GM18507 (cell line): ENCODE measurements at regions not wholly inside any gene's neighbourhood (a gene's known extent, or its start where the extent isn't known, plus 50 kb on each side); places are given as distances from the start of the nearest gene placed in this dataset.
"Not testable (repeated sequence)": the region's sequence is repeated elsewhere in the genome, so short reads cannot be mapped to it uniquely, and the experiment has no call there.

Source experiments
- DNase-seq: peaks from one replicate; pipeline ENCODE4 v3.0.0; 2011; ENCODE audit warnings: low read depth; ENCODE audit not compliant: insufficient read length; ENCODE audit errors: extremely low spot score
- FAIRE-seq: peaks from 2 replicates; lab custom pipeline; 2011; peaks lifted over from hg19 to GRCh38; lab: Jason Lieb, UNC

DNA sequence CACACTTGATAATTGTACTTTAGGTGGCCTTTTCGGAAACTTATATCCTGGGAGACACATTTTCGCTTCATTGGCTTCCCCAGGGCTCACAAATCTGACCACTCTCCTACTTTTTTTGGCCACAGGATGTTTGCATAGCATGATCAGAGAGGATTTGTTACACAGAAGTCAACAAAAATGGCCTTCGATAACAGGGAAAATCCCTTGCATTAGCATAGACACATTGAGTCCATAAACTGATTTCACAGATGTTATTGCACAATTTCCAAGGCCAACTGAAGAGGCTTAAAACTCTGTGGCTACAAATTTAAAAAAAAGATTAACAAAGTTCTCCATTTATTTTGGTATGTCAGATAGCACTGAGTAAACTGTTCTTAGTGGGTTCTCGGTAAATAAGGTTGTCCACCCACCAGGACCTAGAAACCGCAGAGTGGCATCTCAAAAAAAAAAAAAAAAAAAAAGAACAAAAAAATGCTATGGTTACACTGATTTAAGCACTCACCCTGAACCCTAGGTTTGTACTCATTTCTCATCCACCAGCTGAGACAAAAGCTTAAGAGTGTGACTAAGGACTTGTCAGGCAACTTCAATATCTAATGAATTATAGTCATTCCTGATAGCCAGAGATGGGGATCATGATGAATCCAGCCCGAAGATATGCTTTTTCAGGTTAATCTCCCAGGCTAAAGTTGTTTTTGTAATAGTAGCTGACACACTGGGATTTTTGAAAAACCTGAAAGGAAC lies 188.9 kb upstream of the SYNPR start:
- DNase-seq, result no peak
- FAIRE-seq, result no peak

DNA sequence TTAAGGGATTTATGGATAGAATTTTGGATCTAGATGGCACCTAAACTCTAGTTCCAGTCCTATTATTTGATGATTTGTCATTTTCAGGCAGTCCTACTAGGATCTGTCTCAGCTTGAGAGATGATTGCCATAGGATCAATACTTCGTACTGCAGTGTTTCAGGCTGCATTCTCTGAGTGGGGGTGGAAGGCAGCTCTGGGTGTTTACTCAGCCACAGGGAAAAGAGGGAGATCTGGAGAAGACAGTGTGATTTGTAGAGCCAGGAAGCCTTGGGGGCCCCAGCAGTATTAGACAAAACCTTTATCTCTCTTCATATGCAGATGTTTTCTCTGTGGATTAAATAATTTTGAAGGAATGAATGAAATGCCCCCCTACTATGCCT lies 188.4 kb upstream of the SYNPR start:
- no peak for DNase-seq
- FAIRE-seq, result no peak

DNA sequence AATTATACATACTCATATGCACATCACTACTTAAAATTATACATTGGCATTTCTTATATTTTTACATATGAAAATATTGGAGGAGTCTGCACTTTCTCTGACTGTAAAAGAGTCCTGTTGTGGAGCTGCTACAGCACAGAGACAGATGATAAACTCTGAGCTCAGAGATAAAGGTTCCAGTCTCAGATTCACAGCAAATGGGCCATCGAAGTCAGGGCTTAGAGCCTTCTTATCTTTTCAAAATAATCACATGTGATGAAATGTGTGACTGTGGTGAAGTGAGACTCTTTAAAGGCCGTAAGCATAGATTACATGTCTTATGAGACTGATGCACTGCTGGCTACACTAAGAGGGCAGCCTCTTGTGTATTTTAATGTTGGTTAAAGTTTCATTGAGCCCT lies 187.5 kb upstream of the SYNPR start:
- DNase-seq (no peak), FAIRE-seq (no peak)

DNA sequence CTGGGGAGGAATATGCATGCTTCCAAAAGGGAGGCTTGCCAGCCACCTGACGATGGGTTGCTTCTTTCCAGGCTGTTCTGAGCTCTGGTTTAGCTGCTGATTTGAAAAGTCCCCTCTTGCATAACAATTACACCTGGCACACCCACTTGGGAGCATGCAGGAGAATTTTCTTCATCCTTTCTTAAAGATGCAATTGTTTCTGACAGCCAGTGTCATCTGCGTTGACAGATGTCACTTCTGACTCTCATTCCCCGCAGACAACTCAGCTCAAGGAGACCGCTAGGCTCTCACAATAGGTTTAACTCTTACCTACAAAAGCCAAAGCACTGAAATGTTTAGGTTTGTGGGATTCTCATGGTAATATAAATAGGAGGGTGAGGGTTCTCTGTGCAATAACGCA lies 185.6 kb upstream of the SYNPR start:
- FAIRE-seq (no peak), DNase-seq (no peak)

DNA sequence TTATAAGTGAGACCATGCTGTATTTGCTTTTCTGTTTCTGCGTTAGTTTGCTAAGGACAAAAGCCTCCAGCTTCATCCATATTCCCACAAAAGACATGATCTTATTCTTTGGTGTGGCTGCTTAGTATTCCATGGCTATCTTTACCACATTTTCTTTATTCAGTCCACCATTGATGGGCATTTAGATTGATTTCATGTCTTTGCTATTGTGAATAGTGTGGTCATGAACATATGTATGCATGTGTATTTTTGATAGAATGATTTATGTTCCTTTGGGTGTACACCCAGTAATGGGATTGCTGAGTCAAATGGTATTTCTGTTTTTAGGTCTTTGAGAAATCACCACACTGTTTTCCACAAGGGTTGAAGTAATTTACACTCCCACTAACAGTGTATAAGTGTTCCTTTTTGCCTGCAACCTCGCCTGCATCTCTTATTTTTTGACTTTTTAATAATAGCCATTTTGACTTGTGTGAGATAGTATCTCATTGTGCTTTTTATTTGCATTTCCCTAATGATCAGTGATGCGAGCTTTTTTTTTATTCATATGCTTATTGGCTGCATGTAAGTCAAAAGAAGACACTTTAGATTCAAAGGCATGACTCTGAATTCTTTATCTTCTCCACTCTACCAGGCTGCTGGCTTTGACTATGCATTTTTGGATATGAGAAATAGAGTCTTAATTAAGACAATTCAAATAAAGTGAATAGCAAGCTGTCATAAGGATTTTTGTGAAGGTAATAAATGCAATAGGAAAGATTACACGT lies 183.3 kb upstream of the SYNPR start:
- DNase-seq, result no peak
- no peak for FAIRE-seq

- no peak for FAIRE-seq
These were observed 181.7 kb upstream of the SYNPR start for GRCh38 chr3:63096248-63097058.

GRCh38 chr3:63097396-63097795 lies 180.7 kb upstream of the SYNPR start:
- no peak for DNase-seq
- no peak for FAIRE-seq

More at GRCh38 chr3:63096248-63097058, 181.7 kb upstream of the SYNPR start:
- no peak for DNase-seq

- DNase-seq (no peak), FAIRE-seq (no peak)
These were observed 161.2 kb upstream of the SYNPR start for GRCh38 chr3:63116922-63117321.

- FAIRE-seq (no peak), DNase-seq (no peak)
These were observed 154.0 kb upstream of the SYNPR start for GRCh38 chr3:63124090-63124489.

DNA sequence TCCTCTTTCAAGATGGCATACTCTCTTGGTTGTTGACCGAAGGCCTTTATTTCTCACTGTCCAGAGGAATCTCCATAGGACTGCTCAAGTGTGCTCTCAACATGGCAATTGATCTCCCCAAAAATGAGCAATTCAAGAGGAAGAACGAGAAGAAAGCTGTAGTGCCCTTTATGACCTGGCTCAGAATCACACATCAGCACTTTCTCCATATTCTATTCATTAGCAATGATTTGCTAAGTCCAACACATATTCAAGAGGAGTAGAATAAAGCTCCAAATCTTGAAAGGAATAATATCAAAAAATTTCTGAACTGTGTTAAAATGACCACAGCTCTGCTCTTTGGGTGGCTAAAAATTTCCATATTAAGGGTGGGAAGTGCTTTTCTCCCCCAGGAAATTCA lies 151.6 kb upstream of the SYNPR start:
- DNase-seq, result no peak
- FAIRE-seq, result no peak

DNA sequence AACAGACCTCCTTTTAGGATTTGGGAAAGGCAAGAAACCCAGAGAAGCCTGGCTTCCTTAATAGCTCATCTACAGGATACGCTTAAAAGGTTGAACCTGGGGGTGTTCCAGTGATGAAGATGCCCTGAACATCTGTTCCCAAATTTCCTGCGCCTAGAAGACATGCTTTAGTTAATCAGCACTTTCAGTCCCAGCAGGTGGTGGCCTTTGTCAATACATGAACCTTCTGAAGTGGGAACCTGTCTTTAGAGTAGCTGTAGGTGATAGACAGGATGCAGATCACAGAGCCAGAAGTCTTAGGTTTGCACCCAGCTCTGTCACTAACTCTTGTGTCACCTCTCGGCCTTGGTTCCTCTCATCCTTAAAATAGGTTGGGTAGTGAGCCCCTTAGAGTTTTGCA lies 149.7 kb upstream of the SYNPR start:
- DNase-seq (no peak), FAIRE-seq (no peak)

GRCh38 chr3:63130625-63131024 lies 147.5 kb upstream of the SYNPR start:
- DNase-seq (no peak), FAIRE-seq (no peak)

DNA sequence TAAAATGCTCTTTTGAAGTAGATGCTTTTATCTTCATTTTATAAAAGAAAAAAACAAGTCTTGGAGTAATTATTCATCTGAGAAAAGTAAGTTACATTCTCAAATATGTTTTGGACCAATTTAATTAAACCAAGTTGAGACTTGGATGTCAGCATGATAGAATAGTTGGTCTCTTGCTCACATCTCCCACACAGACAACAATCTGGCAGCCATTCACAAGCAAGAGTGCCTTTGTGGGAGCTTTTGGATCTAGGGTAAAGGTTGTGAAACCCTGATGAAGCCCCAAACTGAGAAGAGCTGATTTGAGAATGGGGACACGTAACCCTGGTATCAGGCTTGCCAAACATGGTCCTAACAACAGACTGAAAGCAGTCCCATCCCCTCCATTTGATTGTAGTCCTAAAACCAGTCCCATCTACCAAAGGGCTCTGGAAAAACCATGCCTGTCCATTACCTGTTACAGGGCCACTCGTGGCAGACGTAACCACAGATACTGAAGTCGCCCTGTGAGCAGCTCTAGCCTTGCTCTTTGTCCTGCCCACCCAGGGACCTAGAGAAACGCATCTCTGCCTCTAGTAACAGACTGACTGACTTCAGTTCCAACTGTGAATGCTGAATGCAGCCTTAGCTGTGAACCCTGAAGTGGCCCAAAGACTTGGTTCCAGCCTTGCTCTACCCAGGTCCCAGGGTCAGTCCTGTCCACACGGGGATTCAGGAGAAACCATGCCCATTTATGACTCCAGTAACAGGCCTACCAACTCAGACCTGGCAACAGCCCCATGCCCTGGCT lies 145.5 kb upstream of the SYNPR start:
- no peak for FAIRE-seq

GRCh38 chr3:63135367-63135766 lies 142.7 kb upstream of the SYNPR start:
- DNase-seq, result no peak
- FAIRE-seq, result no peak

More for the DNA sequence above, 145.5 kb upstream of the SYNPR start:
- no peak for DNase-seq

DNA sequence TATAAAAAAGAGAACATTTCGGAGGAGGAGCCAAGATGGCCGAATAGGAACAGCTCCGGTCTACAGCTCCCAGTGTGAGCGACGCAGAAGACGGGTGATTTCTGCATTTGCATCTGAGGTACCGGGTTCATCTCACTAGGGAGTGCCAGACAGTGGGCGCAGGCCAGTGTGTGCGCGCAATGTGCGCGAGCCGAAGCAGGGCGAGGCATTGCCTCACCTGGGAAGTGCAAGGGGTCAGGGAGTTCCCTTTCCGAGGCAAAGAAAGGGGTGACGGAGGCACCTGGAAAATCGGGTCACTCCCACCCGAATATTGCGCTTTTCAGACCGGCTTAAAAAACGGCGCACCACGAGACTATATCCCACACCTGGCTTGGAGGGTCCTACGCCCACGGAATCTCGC lies 141.9 kb upstream of the SYNPR start:
- DNase-seq, FAIRE-seq: not testable (repeated sequence)

GRCh38 chr3:63142681-63143080 lies 135.4 kb upstream of the SYNPR start:
- FAIRE-seq, result no peak

GRCh38 chr3:63146154-63146553 lies 132.0 kb upstream of the SYNPR start:
- no peak for FAIRE-seq

More at GRCh38 chr3:63142681-63143080, 135.4 kb upstream of the SYNPR start:
- no peak for DNase-seq

DNA sequence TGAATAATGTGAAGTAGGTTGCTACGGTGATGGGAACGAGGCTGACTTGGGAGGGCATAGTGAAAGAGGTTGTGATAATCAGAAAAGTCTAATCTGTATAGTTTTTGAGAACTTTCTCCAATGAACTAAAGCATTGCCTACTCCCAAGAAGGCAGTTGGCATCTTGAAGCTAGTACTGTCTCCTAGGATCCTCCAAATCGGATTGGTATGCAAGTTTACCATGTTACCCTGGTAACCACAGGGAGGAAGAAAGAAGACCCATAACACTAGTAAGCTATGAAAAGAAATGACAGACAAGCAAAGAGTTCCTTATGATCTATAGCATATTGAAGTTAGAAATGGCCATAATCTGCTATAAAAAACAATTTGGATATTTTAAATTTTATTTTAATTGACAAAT lies 127.2 kb upstream of the SYNPR start:
- FAIRE-seq, result peak; percentile 35
- DNase-seq, result no peak

More at GRCh38 chr3:63146154-63146553, 132.0 kb upstream of the SYNPR start:
- no peak for DNase-seq

- no peak for FAIRE-seq
- no peak for DNase-seq
These were observed 126.2 kb upstream of the SYNPR start for GRCh38 chr3:63151897-63152296.
